ENCODE measurements at regions not wholly inside any gene's neighbourhood (a gene's known extent, or its start where the extent isn't known, plus 50 kb on each side); places are given as distances from the start of the nearest gene placed in this dataset.

GRCh38 chr14:95380350-95381042, 60.8 kb upstream of the CLMN start:
- DNase-seq: no peak

- DNase-seq: no peak
Measured at GRCh38 chr14:95379634-95380033, 59.9 kb upstream of the CLMN start.

- DNase-seq: no peak
Measured at GRCh38 chr14:95375539-95376109, 55.9 kb upstream of the CLMN start.

- DNase-seq: no peak
Measured at GRCh38 chr14:95374239-95374997, 54.7 kb upstream of the CLMN start.

- DNase-seq: no peak
Measured at GRCh38 chr14:95370076-95370475, 50.4 kb upstream of the CLMN start.

Measured in CD4-positive, alpha-beta T cell treated with Interleukin-21 for 1 hour (primary cell).